Gastrocnemius medialis (tissue), 4 donors: ENCODE measurements at regions not wholly inside any gene's neighbourhood (a gene's known extent, or its start where the extent isn't known, plus 50 kb on each side); places are given as distances from the start of the nearest gene placed in this dataset.

Experiments
- ATAC-seq, 2 donors: fragments of 150-250 bp; one replicate each; pipeline ENCODE4 v1.9.1; 2016
- DNase-seq, 2 donors: peaks; one replicate each; pipeline ENCODE4 v3.0.0-alpha.2; 2019
- H3K27ac ChIP-seq, 4 donors: fragments of 200-600 bp; sonication (generic); 1 replicate in 1 of 4; 2 replicates in 3 of 4; pipeline ENCODE4 v1.5.1; 2016 to 2018; ENCODE audit warnings: mild to moderate bottlenecking in 2 of 4, moderate library complexity in 1 of 4
- H3K27me3 ChIP-seq, 3 donors: fragments of 200-600 bp; sonication (generic) in 2 of 3; 1 replicate in 1 of 3; 2 replicates in 2 of 3; pipeline versions ENCODE4 v1.5.1 to v1.6.0; 2016 to 2019; ENCODE audit warnings: mild to moderate bottlenecking in 1 of 3, moderate library complexity in 1 of 3
- H3K36me3 ChIP-seq, 2 donors: fragments of 200-600 bp; sonication (generic) in 1 of 2; one replicate each; pipeline ENCODE4 v1.5.1; 2017 to 2018
- H3K4me1 ChIP-seq, 2 donors: fragments of 200-600 bp; sonication (generic) in 1 of 2; one replicate each; pipeline ENCODE4 v1.5.1; 2016 to 2017; ENCODE audit warnings: mild to moderate bottlenecking in 2 of 2
- H3K4me3 ChIP-seq, 4 donors: fragments of 200-600 bp; sonication (generic) in 3 of 4; 1 replicate in 1 of 4; 2 replicates in 3 of 4; pipeline ENCODE4 v1.5.1; 2016 to 2019; ENCODE audit warnings: mild to moderate bottlenecking in 2 of 4
- H3K9me3 ChIP-seq, 3 donors: fragments of 200-600 bp; sonication (generic) in 2 of 3; 1 replicate in 1 of 3; 2 replicates in 2 of 3; pipeline ENCODE4 v1.5.1; 2016 to 2019
- POLR2A ChIP-seq, 2 donors: fragments of 450-650 bp; IDR thresholded peaks; one replicate each; pipeline ENCODE4 v1.6.1; 2017; ENCODE audit warnings: antibody characterized with exemption in 2 of 2, mild to moderate bottlenecking in 2 of 2, moderate library complexity in 2 of 2
- in situ Hi-C, 4 donors: fragments of 200-750 bp; cut with MboI; loops; one replicate each; pipeline versions ENCODE4 v1.15.0 to v1.8.0; 2017; ENCODE audit warnings: low sequenced_read_pairs in 4 of 4
- intact Hi-C: fragments of 100-400 bp; cut with DNase I; formaldehyde crosslinking; loops from one replicate; pipeline ENCODE4 v1.15.1; 2023; ENCODE audit warnings: low total_unique reads
- TF ChIP-seq, protein P1 (sequence below), 5 experiments: fragments of 450-650 bp in 3 of 5; fragments of 200-600 bp in 2 of 5; sonication (generic) in 2 of 5; IDR thresholded peaks in 4 of 5; conservative IDR thresholded peaks in 1 of 5; 1 replicate in 4 of 5; 2 replicates in 1 of 5; pipeline ENCODE4 v1.5.1; 2016 to 2019; ENCODE audit warnings: antibody characterized with exemption in 5 of 5, mild to moderate bottlenecking in 3 of 5, moderate library complexity in 3 of 5

DNA sequence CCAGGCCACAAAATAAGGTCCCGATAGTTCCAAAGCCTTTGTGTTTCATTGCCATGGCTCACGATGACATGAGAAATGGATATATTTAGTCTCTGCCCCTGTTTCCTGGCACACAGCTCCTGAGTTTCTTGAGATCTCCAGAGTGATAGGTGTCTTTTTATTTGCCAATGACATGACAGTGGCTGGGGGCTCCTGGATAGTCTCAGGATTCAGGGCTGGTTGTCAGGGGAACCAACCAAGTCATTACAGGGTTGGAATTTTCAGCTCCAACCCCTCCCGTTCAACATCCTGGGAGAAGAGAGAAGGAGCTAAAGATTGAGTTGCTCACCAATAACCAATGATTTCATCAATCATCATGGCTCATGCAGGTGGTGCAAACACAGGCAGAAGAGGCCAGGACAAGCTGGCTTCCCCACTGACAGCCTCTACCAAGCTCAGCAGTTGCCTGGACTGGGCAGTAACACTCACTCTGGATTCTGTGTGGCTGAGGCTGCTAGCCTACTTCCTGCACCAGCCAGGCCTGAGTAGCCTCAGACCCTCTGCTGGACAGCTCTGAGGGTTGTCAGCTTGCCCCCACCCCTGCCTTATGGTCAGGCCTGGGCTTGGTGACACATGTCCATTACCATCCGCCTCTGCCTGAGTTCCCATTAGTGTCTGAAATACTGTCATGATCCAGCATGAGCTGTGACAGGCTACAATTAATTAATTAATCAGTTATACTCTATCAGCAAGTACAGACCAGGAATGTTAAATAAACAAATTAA, 534.4 kb upstream of the CDH5 start:
- intact Hi-C loops (no loop called here), in situ Hi-C loops (no loop called here)
- no peak for DNase-seq
- H3K36me3 ChIP-seq, result no peaks in the 10 kb centered on the region
- peaks cover 0 to 4% of the 10 kb centered on the region in 2 donors for H3K4me1 ChIP-seq
- no peak overlapping the region for H3K27ac ChIP-seq
- TF ChIP-seq, protein P1, sequence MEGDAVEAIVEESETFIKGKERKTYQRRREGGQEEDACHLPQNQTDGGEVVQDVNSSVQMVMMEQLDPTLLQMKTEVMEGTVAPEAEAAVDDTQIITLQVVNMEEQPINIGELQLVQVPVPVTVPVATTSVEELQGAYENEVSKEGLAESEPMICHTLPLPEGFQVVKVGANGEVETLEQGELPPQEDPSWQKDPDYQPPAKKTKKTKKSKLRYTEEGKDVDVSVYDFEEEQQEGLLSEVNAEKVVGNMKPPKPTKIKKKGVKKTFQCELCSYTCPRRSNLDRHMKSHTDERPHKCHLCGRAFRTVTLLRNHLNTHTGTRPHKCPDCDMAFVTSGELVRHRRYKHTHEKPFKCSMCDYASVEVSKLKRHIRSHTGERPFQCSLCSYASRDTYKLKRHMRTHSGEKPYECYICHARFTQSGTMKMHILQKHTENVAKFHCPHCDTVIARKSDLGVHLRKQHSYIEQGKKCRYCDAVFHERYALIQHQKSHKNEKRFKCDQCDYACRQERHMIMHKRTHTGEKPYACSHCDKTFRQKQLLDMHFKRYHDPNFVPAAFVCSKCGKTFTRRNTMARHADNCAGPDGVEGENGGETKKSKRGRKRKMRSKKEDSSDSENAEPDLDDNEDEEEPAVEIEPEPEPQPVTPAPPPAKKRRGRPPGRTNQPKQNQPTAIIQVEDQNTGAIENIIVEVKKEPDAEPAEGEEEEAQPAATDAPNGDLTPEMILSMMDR (IDR thresholded peaks at IDR 0.05 in 4 of 5, conservative IDR thresholded peaks at IDR 0.05 in 1 of 5), result no peak
- TF ChIP-seq POLR2A (IDR thresholded peaks at IDR 0.05), result no peak
- ATAC-seq, result no peak
- no peak overlapping the region for H3K4me3 ChIP-seq
- no peaks in the 10 kb centered on the region for H3K27me3 ChIP-seq
- no peaks in the 10 kb centered on the region for H3K9me3 ChIP-seq

DNA sequence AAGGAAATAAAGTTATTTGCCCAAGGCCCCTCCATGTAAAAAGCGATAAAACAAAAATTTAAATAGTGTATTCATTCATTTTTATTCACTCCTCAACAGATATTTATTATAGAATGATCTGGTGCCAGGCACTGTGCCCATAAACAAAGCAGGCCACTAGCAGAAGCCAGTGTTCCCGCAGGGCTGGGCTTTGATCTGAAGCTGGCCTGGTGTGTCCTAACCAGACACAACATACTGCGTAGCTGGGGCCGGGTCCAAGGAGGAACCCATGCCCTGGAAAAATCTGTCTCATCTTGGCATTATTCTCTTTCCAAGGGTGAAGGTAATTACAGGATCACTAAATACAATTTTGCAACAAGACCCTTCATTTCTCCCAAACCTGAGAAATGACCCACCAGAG, 537.4 kb upstream of the CDH5 start:
- in situ Hi-C loops, result no loop called here
- no peaks in the 10 kb centered on the region for H3K27me3 ChIP-seq
- H3K36me3 ChIP-seq, result no peaks in the 10 kb centered on the region
- no peak for ATAC-seq
- TF ChIP-seq POLR2A (IDR thresholded peaks at IDR 0.05), result no peak
- TF ChIP-seq, protein P1 (IDR thresholded peaks at IDR 0.05 in 4 of 5, conservative IDR thresholded peaks at IDR 0.05 in 1 of 5), result no peak
- no peak overlapping the region for H3K4me3 ChIP-seq
- intact Hi-C loops, result no loop called here
- no peak overlapping the region for H3K27ac ChIP-seq
- DNase-seq, result no peak
- no peaks in the 10 kb centered on the region for H3K9me3 ChIP-seq
- H3K4me1 ChIP-seq, result no peaks in the 10 kb centered on the region

DNA sequence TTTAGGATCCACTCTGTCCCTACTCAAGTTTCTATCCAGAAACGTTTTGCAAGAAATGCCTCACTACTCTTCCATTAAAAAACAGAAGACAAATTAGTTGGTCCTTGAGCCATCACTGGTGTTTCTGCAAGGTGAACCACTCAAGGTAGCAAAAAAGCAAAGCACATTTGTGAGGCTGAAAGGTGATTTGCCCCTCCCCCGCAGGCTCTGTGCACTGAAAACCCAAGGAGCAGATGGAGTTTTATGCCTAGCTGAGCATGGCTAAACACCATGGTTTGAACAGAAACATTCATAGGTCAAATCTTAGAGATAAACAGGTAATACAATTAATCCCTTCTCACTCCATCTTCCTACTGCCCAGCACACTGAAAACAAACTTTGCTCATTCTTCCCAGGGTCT, 538.2 kb upstream of the CDH5 start:
- intact Hi-C loops, result no loop called here
- in situ Hi-C loops, result no loop called here

DNA sequence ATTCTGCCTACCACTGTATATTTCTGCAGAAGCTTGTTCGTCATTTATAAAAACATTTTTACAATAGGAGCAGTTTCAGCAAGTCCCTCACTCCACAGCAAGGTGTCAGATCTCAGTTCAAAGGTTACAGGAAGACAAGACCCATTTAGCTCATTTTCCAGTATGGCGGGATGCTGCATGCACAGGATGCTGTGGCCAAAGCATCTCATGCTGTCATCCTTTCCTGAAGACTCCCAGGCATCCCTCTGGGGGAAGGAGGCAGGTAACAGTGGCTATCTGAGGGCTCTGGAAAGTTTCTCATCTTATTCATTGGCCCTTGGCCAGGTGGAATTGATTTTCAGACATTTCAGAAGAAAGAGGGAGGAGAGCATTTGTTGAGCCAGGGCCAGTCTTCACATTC, 539.3 kb upstream of the CDH5 start:
- H3K4me1 ChIP-seq, result no peaks in the 10 kb centered on the region
- H3K4me3 ChIP-seq, result no peak overlapping the region
- no peaks in the 10 kb centered on the region for H3K36me3 ChIP-seq
- DNase-seq (no peak), ATAC-seq (no peak)
- TF ChIP-seq POLR2A (IDR thresholded peaks at IDR 0.05), result no peak
- TF ChIP-seq, protein P1 (IDR thresholded peaks at IDR 0.05 in 4 of 5, conservative IDR thresholded peaks at IDR 0.05 in 1 of 5), result no peak
- in situ Hi-C loops, result no loop called here
- H3K9me3 ChIP-seq, result no peaks in the 10 kb centered on the region
- H3K27ac ChIP-seq, result no peak overlapping the region
- intact Hi-C loops, result no loop called here
- no peaks in the 10 kb centered on the region for H3K27me3 ChIP-seq

More for the DNA sequence above, 538.2 kb upstream of the CDH5 start:
- Histone ChIP-seq H3K27ac (no peak overlapping the region), H3K27me3 (no peaks in the 10 kb centered on the region), H3K9me3 (no peaks in the 10 kb centered on the region), H3K4me1 (no peaks in the 10 kb centered on the region), H3K4me3 (no peak overlapping the region), H3K36me3 (no peaks in the 10 kb centered on the region)
- ATAC-seq (no peak), DNase-seq (no peak)
- no peak for TF ChIP-seq POLR2A (IDR thresholded peaks at IDR 0.05)
- TF ChIP-seq, protein P1 (IDR thresholded peaks at IDR 0.05 in 4 of 5, conservative IDR thresholded peaks at IDR 0.05 in 1 of 5), result no peak
